ENCODE measurements at regions not wholly inside any gene's neighbourhood (a gene's known extent, or its start where the extent isn't known, plus 50 kb on each side); places are given as distances from the start of the nearest gene placed in this dataset.

- TF ChIP-seq EZH2 (IDR thresholded peaks at IDR 0.05; ENCODE audit: borderline replicate concordance, insufficient read depth, low read length, poor library complexity, severe bottlenecking) (no peak), CTCF (IDR thresholded peaks at IDR 0.05; ENCODE audit: poor library complexity, severe bottlenecking) (no peak), REST (IDR thresholded peaks at IDR 0.05; ENCODE audit: borderline replicate concordance) (no peak), TAF1 (IDR thresholded peaks at IDR 0.05; ENCODE audit: low read depth) (no peak), POLR2AphosphoS5 (IDR thresholded peaks at IDR 0.05) (no peak), RAD21 (conservative IDR thresholded peaks at IDR 0.05) (no peak), EP300 (conservative IDR thresholded peaks at IDR 0.05; ENCODE audit: poor library complexity, severe bottlenecking) (no peak), MXI1 (conservative IDR thresholded peaks at IDR 0.05; ENCODE audit: poor library complexity, severe bottlenecking) (no peak), SMC3 (conservative IDR thresholded peaks at IDR 0.05; ENCODE audit: poor library complexity) (no peak)
Measured at GRCh38 chr6:44715188-44715587, 327.7 kb downstream of the CDC5L start.

Measured in neural cell (in vitro differentiated cells).